ENCODE measurements at regions not wholly inside any gene's neighbourhood (a gene's known extent, or its start where the extent isn't known, plus 50 kb on each side); places are given as distances from the start of the nearest gene placed in this dataset.

GRCh38 chr6:144908004-144908403, 622.9 kb downstream of the UTRN start:
- TF ChIP-seq POLR2A (IDR thresholded peaks at IDR 0.05; ENCODE audit: low read length) (no peak), GATA1 (IDR thresholded peaks at IDR 0.05; ENCODE audit: low read depth, low read length) (no peak)
